SK-N-SH (cell line): ENCODE measurements at regions not wholly inside any gene's neighbourhood (a gene's known extent, or its start where the extent isn't known, plus 50 kb on each side); places are given as distances from the start of the nearest gene placed in this dataset.

ENCODE experiments used
- GATA2 ChIP-seq: sonication (generic); formaldehyde crosslinking; IDR thresholded peaks from 2 replicates; pipeline ENCODE4 v1.5.0; 2020; ENCODE audit warnings: mild to moderate bottlenecking, missing genetic modification reagents
- PBX3 ChIP-seq: IDR thresholded peaks from 2 replicates; pipeline ENCODE4; 2012
- TAF1 ChIP-seq: IDR thresholded peaks from 2 replicates; pipeline ENCODE4 v1.6.1; 2012; ENCODE audit warnings: low read depth, mild to moderate bottlenecking, low read length, moderate library complexity, borderline replicate concordance
- YY1 ChIP-seq: IDR thresholded peaks from 2 replicates; pipeline ENCODE4 v1.4.0; 2012; ENCODE audit warnings: low read depth, mild to moderate bottlenecking

- TF ChIP-seq PBX3, result no peak
- TF ChIP-seq TAF1, result no peak
- no peak for TF ChIP-seq GATA2 (CRISPR knock-in tag)
- no peak for TF ChIP-seq YY1
These were observed 1487.0 kb upstream of the GBE1 start for GRCh38 chr3:83248454-83248853.
